K562 (cell line): ENCODE measurements at regions not wholly inside any gene's neighbourhood (a gene's known extent, or its start where the extent isn't known, plus 50 kb on each side); places are given as distances from the start of the nearest gene placed in this dataset.

Experiments
- ATAC-seq: fragments of 200-7000 bp; cut with Tn5 transposase; 3 replicates; pipeline ENCODE4 v1.9.1; 2020; ENCODE audit warnings: moderate library complexity
- BruUV-seq: library from RNA; stranded (reverse); fragments of 400-500 nt; replicated peaks from 2 replicates; lab custom pipeline; 2021; lab: Mats Ljungman, UMichigan
- CTCF ChIA-PET: fragments of 300-600 bp; formaldehyde crosslinking; extraction: SDS; loops from one replicate; lab custom pipeline; 2021; ENCODE audit warnings: low intra/inter-chr PET ratio; lab: Yijun Ruan, JAX
- POLR2A ChIA-PET: fragments of 300-600, 350-650 bp; sonication (Branson Sonifier 250); formaldehyde crosslinking; extraction: SDS; loops from one replicate; lab custom pipeline; 2021; ENCODE audit warnings: antibody characterized with exemption, inconsistent platforms; lab: Yijun Ruan, JAX
- DNase-seq, 4 experiments: peaks; one replicate each; pipeline versions ENCODE4 v3.0.0 to v3.0.0-alpha.2; 2011 to 2018; ENCODE audit warnings: low spot score in 3 of 4, mixed read lengths in 3 of 4; ENCODE audit errors: extremely low read depth in 1 of 4
- FAIRE-seq: peaks from 2 replicates; lab custom pipeline; 2011; peaks lifted over from hg19 to GRCh38; lab: Jason Lieb, UNC
- H2AFZ ChIP-seq: 2 replicates; pipeline ENCODE4 v1.6.0; 2011; ENCODE audit warnings: low read depth, low read length, control low read depth, inconsistent platforms
- H3K27ac ChIP-seq: fragments of 200-600 bp; 3 replicates; pipeline ENCODE4 v1.8.0; 2011; ENCODE audit warnings: low read depth, mild to moderate bottlenecking, control low read depth, inconsistent platforms, low read length, moderate library complexity, mixed read lengths; ENCODE audit errors: extremely low read depth
- H3K27me3 ChIP-seq, 2 experiments: fragments of 300-600 bp in 1 of 2; 2 replicates in 1 of 2; 3 replicates in 1 of 2; pipeline versions ENCODE4 v1.6.0 to v1.8.0; 2011; ENCODE audit warnings: inconsistent platforms in 2 of 2, low read length in 2 of 2, mild to moderate bottlenecking in 1 of 2, mixed read lengths in 1 of 2, moderate library complexity in 1 of 2; ENCODE audit not compliant: control insufficient read depth in 2 of 2, insufficient read depth in 2 of 2
- H3K36me3 ChIP-seq: fragments of 300-600 bp; 3 replicates; pipeline ENCODE4 v1.8.0; 2011; ENCODE audit warnings: mild to moderate bottlenecking, low read length, inconsistent platforms; ENCODE audit not compliant: control insufficient read depth, insufficient read depth
- H3K4me1 ChIP-seq, 2 experiments: fragments of 200-600 bp in 1 of 2; replicated peaks in 1 of 2; 2 replicates in 1 of 2; 3 replicates in 1 of 2; pipeline versions ENCODE4 v1.5.1 to v1.8.0; 2011; ENCODE audit warnings: inconsistent platforms in 2 of 2, low read length in 2 of 2, mild to moderate bottlenecking in 1 of 2, mixed read lengths in 1 of 2, moderate library complexity in 1 of 2; ENCODE audit not compliant: control insufficient read depth in 2 of 2, insufficient read depth in 2 of 2
- H3K4me2 ChIP-seq: 2 replicates; pipeline ENCODE4 v1.6.1; 2011; ENCODE audit warnings: low read length, control low read depth, inconsistent platforms, mixed read lengths; ENCODE audit not compliant: insufficient read depth
- H3K4me3 ChIP-seq: fragments of 200-600 bp; sonication (generic), shearing (Covaris generic); 2 replicates; pipeline ENCODE4 v1.5.1; 2016; ENCODE audit warnings: control low read depth, inconsistent platforms
- H3K79me2 ChIP-seq: fragments of 200-600 bp; 3 replicates; pipeline ENCODE4 v1.8.0; 2011; ENCODE audit warnings: low read length, inconsistent platforms; ENCODE audit not compliant: control insufficient read depth, insufficient read depth
- H3K9ac ChIP-seq, 2 experiments: 2 replicates each; pipeline versions ENCODE4 v1.6.0 to v1.6.1; 2011; ENCODE audit warnings: low read depth in 2 of 2, low read length in 2 of 2, control low read depth in 1 of 2, inconsistent platforms in 1 of 2, mild to moderate bottlenecking in 1 of 2, mixed read lengths in 1 of 2; ENCODE audit not compliant: insufficient read depth in 1 of 2
- H3K9me1 ChIP-seq: one replicate; pipeline ENCODE4 v1.6.0; 2011; ENCODE audit warnings: inconsistent platforms, mild to moderate bottlenecking, low read length, moderate library complexity; ENCODE audit not compliant: control insufficient read depth, insufficient read depth
- H3K9me3 ChIP-seq: replicated peaks from 2 replicates; pipeline ENCODE4 v1.5.1; 2011; ENCODE audit warnings: low read depth, low read length, inconsistent platforms; ENCODE audit not compliant: control insufficient read depth, insufficient read depth
- H4K20me1 ChIP-seq: replicated peaks from 2 replicates; pipeline ENCODE4 v1.6.1; 2011; ENCODE audit warnings: low read length, inconsistent platforms, mixed read lengths; ENCODE audit not compliant: control insufficient read depth, insufficient read depth
- EP400 ChIP-seq: fragments of 450-650 bp; IDR thresholded peaks from 2 replicates; pipeline ENCODE4 v1.6.1; 2017; ENCODE audit warnings: antibody characterized with exemption, mild to moderate bottlenecking, moderate library complexity
- FOXP4 ChIP-seq: sonication (generic); formaldehyde crosslinking; IDR thresholded peaks from 2 replicates; pipeline ENCODE4 v1.8.0; 2022; ENCODE audit warnings: mild to moderate bottlenecking, missing genetic modification reagents, borderline replicate concordance
- HMGXB4 ChIP-seq: sonication (generic); formaldehyde crosslinking; IDR thresholded peaks from 2 replicates; pipeline ENCODE4 v1.8.1; 2023; ENCODE audit warnings: mild to moderate bottlenecking, missing genetic modification reagents
- POLR2A ChIP-seq: fragments of 450-650 bp; conservative IDR thresholded peaks from 2 replicates; pipeline ENCODE4 v1.6.1; 2016
- THAP12 ChIP-seq: fragments of 250-450 bp; sonication (Bioruptor Pico); IDR thresholded peaks from 2 replicates; pipeline ENCODE4 v1.9.0; 2021; ENCODE audit warnings: mild to moderate bottlenecking, inconsistent platforms
- ZNF121 ChIP-seq: sonication (generic); formaldehyde crosslinking; conservative IDR thresholded peaks from 2 replicates; pipeline ENCODE4 v1.8.0; 2022; ENCODE audit warnings: missing genetic modification reagents
- ZNF23 ChIP-seq: fragments of 250-450 bp; sonication (Bioruptor Pico); IDR thresholded peaks from 2 replicates; pipeline ENCODE4 v1.4.0; 2020; ENCODE audit warnings: mild to moderate bottlenecking
- ZNF280A ChIP-seq: fragments of 450-650 bp; IDR thresholded peaks from 2 replicates; pipeline ENCODE4 v1.6.1; 2018; ENCODE audit warnings: mild to moderate bottlenecking, low read depth; ENCODE audit not compliant: partially characterized antibody
- ZNF76 ChIP-seq: fragments of 250-450 bp; sonication (Bioruptor Pico); IDR thresholded peaks from 2 replicates; pipeline ENCODE4 v1.4.0; 2020; ENCODE audit warnings: mild to moderate bottlenecking, moderate library complexity, borderline replicate concordance
- WGBS: fragments of 100-300 bp; shearing (Covaris generic); methylation state at CpG from one replicate; pipeline ENCODE4 v1.1.6; 2016; ENCODE audit warnings: low coverage, mixed read lengths; ENCODE audit not compliant: insufficient coverage; ENCODE audit errors: missing lambda C conversion rate; 5-methylcytosine and 5-hydroxymethylcytosine counted together
- in situ Hi-C: fragments of 300-500 bp; cut with MboI; formaldehyde crosslinking; loops from 4 replicates; pipeline ENCODE4 v1.15.0; 2018; ENCODE audit warnings: inconsistent platforms, mixed read lengths
- intact Hi-C: fragments of 100-400 bp; cut with micrococcal nuclease; formaldehyde crosslinking; loops from 2 replicates; pipeline ENCODE4 v1.14.2; 2022

- POLR2A ChIA-PET = no interaction called here
- no peak for FAIRE-seq
These were observed 267.1 kb downstream of the ACTR3 start for GRCh38 chr2:114157057-114157385.

More at GRCh38 chr2:114157057-114157385, 267.1 kb downstream of the ACTR3 start:
- in situ Hi-C loops = no loop called here
- intact Hi-C loops = no loop called here
- Histone ChIP-seq H3K4me2 (no peak overlapping the region), H3K27ac (no peak overlapping the region), H4K20me1 (no peaks in the 10 kb centered on the region), H3K79me2 (no peaks in the 10 kb centered on the region), H2AFZ (no peak overlapping the region), H3K36me3 (no peaks in the 10 kb centered on the region), H3K9me1 (no peaks in the 10 kb centered on the region), H3K9me3 (no peaks in the 10 kb centered on the region), H3K4me3 (no peak overlapping the region), H3K4me1 (no peaks in the 10 kb centered on the region; a peak in 2 of 5 replicates), H3K9ac (no peak overlapping the region), H3K27me3 (no peaks in the 10 kb centered on the region)
- no TSS peak for BruUV-seq
- 12% methylated on average over 3 of the region's 3 CpGs for WGBS
- no peak for TF ChIP-seq FOXP4
- no peak for TF ChIP-seq ZNF280A
- TF ChIP-seq ZNF121 = no peak
- TF ChIP-seq ZNF76 (CRISPR knock-in tag) = no peak
- TF ChIP-seq EP400 = no peak
- no peak for TF ChIP-seq POLR2A
- TF ChIP-seq ZNF23 (CRISPR knock-in tag) = no peak
- TF ChIP-seq HMGXB4 (CRISPR knock-in tag) = no peak
- TF ChIP-seq THAP12 = no peak
- ATAC-seq (no peak), DNase-seq (no peak)
- CTCF ChIA-PET = no interaction called here
